Left kidney (tissue), 1 donor: ENCODE measurements at regions not wholly inside any gene's neighbourhood (a gene's known extent, or its start where the extent isn't known, plus 50 kb on each side); places are given as distances from the start of the nearest gene placed in this dataset.
A peak's percentile ranks its signal among the peaks of the same experiment; 100 is the strongest.

ENCODE experiments used
- DNase-seq: peaks from one replicate; pipeline ENCODE4 v3.0.0-alpha.2; 2013

- no peak for DNase-seq
These were observed 177.8 kb upstream of the EGLN3 start for GRCh38 chr14:34128665-34129064.

- DNase-seq: no peak
These were observed 175.7 kb upstream of the EGLN3 start for GRCh38 chr14:34126586-34126985.

- no peak for DNase-seq
These were observed 173.7 kb upstream of the EGLN3 start for GRCh38 chr14:34124585-34124984.

- DNase-seq: no peak
These were observed 171.8 kb upstream of the EGLN3 start for GRCh38 chr14:34122650-34123049.

- DNase-seq: no peak
These were observed 171.2 kb upstream of the EGLN3 start for GRCh38 chr14:34122081-34122480.

GRCh38 chr14:34120185-34120977, 169.5 kb upstream of the EGLN3 start:
- no peak for DNase-seq

DNA sequence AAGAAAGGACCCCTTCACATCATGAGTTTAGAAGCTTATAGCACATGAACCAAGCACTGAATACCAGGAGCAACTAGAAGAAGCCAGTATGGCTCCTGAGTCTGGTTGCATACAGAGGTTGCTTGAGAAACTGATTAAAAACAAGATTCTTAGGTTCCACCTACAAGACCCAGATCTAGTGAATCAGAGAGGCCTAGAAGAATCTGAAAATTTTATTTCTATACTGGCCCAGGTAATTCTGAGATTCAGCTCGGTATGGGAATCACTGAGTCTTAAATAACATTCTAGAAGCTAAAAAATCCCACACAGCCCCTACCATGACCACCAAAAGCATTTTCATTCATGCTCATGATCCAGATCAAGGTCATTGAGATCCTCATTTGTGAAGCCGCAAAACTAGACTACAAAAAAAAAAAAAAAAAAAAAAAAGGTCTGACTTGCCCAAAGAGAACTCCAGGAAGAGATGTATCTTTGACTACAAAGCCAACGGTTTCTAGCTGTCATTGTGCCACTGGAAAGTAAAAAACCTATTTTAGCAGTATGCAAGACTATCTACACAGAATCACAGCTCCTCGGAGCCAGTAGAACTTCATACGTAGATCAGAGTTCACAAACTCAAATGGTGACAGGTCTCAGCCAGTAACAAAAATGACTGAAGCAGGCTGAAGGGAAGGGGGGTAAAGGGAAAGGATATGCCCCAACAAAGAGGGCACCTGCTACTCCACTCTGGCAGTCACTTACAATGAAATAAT, 168.4 kb upstream of the EGLN3 start:
- DNase-seq: no peak

- DNase-seq: no peak
These were observed 163.1 kb upstream of the EGLN3 start for GRCh38 chr14:34113991-34114390.

DNA sequence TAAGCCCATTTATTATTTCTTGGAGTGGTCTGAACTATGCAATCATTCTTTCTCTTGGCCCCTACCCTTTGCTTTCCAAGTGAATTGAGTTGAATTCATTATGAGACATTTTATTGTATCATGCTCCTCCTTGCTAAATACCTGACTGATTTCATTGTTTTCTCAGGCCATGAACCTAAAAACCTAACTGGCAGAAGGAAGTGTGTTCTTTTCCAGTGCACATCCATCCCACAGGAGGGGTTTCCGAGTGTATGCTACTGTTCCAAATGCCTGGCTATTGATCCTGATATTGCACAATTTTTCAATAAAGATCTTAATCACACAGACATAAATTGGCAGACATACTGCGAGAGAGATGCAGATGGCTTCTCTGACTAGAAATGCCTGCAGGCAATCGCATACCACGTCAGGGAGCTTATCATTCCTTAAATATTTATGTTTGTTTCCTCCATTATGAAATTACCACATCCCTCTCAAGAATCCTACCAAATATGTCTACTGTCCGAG, 162.2 kb upstream of the EGLN3 start:
- DNase-seq: no peak

- DNase-seq: no peak
These were observed 161.1 kb upstream of the EGLN3 start for GRCh38 chr14:34111953-34112352.

GRCh38 chr14:34111505-34111904, 160.6 kb upstream of the EGLN3 start:
- no peak for DNase-seq

DNA sequence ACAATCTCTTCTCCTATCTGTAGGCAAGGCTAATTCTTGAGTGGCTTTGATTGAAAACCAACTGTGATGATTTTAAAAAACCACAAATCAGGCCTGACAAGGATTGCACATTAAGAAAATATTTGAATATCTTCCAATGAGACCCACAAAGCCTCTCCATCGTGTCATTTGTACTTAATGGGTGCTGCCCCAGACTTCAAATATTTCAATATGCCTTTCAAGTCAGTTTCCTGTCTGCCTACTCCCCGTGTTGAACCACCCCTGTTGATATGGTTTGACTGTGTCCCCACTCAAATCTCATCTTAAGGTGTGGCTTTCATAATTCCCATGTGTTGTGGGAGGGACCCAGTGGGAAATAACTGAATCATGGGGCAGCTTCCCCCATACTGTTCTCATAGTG, 159.7 kb upstream of the EGLN3 start:
- no peak for DNase-seq

DNA sequence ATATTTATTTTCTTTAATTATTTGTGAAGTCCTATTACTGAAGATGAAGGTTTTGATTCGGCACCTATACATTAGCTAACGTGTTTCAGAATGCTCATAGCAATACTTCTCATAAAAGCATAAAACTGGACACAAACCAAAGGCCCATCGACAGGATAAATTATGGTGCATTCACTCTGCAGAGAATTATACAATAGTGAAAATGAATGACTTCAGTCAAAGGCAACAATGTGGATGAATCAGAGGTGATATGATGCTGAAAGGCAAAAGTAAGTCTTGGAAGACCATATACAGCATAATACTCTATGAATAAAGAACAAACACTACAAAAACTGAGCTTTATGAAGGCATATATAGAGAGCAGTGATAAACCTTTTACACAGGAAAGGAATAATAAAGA, 156.6 kb upstream of the EGLN3 start:
- DNase-seq: no peak

GRCh38 chr14:34106310-34106709, 155.4 kb upstream of the EGLN3 start:
- DNase-seq: no peak

DNA sequence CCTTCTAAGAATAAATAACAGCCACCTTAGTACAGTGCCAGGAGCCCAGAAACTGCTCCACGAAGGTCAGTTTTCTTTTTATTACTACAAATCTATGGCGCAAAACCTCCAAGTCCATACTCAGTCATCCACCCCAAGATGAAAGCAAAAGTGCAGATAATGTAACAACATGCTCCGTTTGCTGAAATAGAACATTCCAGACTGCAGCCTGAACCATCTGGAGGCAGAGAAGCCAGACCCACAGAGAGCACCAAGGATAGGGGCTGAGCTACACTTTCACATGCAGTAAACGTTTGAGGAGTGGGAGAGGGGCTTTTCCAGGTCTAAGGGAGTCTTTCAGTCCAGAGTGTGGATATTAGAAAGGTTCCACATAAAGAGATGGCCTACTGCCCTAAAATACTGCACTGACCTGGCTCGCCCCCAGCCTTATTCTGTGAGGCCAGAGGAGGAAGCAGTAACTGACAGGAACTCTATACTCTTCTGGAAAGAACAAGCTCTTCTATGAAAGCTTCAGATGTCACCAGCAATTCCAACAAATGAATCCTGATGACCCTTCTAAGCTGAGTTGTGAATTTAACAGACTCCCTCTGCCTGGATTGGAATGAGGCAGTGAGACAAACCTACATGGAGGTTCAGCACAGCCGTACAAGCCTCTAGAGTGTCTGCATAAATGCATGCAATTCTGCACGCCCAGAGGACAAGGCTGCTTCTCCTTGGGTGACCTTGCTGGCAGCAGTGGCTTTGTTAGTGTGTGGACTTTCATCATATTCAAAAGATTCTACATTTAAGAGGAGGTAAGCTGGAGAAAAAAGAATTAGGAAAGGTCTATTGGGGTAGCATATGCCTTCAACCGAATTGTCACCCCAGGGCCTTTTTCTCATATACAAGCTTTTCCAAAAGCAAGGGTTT, 153.9 kb upstream of the EGLN3 start:
- no peak for DNase-seq

- DNase-seq: no peak
These were observed 152.3 kb upstream of the EGLN3 start for GRCh38 chr14:34103176-34103575.

- DNase-seq: no peak
These were observed 148.8 kb upstream of the EGLN3 start for GRCh38 chr14:34099635-34100034.

DNA sequence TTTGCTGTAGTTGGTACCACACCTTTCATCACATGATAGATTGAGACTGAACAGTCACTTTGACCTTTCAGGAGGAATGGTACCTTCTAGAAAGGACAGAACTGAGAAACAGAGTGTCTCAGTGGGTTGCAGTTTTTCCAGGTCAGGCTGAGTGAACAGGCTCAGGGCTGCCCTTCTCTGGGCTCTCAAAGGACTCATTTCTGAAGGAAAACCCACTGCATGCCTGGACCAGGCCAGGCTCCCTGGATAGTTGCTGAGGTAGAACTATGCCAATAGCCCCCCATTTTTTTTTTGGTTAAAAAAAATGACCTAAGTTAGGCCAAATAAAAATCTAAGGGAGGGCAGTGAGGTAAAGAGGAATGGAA, 148.1 kb upstream of the EGLN3 start:
- no peak for DNase-seq

- peak; percentile 46 for DNase-seq
These were observed 147.4 kb upstream of the EGLN3 start for GRCh38 chr14:34098045-34098984.

GRCh38 chr14:34097644-34098043, 146.8 kb upstream of the EGLN3 start:
- DNase-seq: no peak

DNA sequence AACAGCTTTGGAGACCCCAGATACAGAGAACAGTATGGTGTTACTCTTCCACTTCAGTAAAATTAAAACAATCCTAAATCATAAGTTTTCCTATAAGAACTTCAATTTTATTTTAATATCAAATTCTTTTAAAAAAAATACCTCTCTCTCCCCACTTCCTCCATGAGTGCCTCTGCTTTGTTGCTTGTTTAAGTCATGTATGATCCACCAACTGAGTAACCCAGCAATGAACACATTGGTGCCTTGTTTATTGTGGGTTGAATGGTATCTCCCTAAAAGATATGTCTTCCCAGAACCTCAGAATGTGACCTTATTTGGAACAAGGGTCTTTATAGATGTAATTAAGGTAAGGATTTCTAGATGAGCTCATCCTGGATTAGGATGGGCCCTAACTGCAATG, 143.5 kb upstream of the EGLN3 start:
- no peak for DNase-seq
